HG03175 (cell line): ENCODE measurements at regions not wholly inside any gene's neighbourhood (a gene's known extent, or its start where the extent isn't known, plus 50 kb on each side); places are given as distances from the start of the nearest gene placed in this dataset.
"Not testable (repeated sequence)": the region's sequence is repeated elsewhere in the genome, so short reads cannot be mapped to it uniquely, and the experiment has no call there.

Source experiments
- ATAC-seq: cut with Tn5 transposase; IDR thresholded peaks from one replicate; pipeline ENCODE4 v1.9.1; 2021; ENCODE audit warnings: mild to moderate bottlenecking, moderate library complexity; ENCODE audit not compliant: unreplicated experiment

DNA sequence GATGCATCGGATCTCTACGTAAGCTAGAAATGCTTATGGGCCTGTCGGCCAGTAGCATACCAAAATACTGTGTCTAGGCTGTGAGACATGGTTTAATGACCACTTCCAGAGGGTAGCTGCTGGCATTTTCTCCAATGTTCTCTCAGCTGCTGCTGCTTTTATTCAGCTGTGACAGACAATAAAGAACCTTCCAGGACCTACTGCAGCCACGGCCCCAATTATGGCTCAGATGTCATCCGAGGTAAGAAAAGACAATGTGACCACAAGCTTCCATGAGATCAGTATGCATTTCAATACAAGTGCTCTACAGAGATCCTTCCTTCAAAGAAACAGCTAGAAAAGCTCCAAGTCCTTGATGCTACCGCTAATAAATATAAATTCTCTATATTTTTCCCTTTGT is 256.2 kb downstream of the SDHAF3 start:
- ATAC-seq: no peak

GRCh38 chr7:97377713-97378112 is 260.2 kb downstream of the SDHAF3 start:
- ATAC-seq: no peak

DNA sequence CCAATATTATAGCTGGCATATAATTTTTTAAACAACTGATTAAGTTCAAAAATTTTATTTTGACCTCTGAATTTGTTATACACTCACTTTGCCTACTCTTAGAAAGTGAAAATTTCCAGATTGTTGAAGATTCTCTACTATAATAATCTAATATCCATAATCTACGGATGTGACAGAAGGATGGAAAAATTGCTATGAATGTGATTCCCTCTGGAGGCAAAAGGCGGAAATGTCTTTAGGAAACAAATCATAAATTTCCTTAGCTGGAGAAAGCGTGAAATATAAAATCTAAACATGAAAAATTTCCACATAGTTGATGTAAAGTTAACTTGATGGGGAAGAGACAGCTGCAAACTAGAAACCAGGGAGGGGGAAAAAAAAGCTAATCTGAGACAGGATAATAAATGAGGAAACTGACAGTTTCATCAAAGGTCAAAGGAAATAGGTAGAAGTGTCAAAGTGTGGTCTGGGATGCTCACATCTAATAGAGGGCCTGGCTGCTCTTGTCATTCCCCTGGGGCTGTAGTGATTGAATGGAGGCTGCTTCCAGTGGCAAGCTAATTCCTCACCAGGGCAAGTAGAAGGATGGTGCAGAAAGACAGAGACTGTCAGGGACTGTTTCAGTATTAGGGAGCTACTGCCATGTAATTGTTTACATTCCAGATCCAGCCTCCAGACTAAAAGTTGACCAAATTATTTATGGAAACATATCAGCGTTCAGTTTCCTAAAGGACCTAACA is 264.5 kb downstream of the SDHAF3 start:
- ATAC-seq: no peak

DNA sequence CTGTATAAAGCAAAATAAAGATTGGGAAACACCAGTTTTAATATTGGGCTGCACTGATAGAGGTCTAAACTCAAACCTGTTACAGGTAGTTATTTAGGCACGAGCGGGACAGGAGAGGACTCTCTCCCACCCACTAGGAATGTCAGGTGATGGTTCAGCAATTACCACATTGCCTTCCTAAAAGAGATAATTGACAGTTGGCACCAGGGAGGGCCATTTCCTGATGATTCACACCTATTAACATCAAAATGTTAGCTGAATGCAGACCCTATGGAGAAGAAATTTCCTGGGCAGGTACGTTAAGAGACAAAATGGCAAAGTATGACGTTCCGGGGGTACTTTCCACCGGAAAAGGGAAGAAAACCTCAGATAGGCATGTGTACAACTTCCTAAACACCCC is 272.6 kb downstream of the SDHAF3 start:
- ATAC-seq: no peak

- no peak for ATAC-seq
These were observed 273.6 kb downstream of the SDHAF3 start for GRCh38 chr7:97390915-97391593.

DNA sequence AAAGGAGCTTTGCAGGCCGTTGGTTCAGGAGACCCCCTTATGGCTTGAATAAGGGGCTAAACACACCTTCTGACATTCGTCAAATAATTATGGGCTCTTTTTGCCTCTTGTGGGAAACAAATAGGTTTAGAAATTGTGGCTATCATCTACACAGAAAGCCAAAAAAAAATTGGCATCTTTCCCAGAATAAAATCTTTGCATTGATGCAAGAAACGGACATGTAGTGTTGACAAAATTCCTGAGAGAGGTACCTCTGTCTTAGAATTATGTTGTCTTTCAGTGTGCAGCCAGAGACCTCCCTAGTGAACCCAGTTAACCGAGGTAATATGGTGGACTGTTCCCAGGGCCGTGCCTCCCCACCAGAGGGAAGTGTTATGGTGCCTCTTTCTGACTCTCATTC is 283.9 kb downstream of the SDHAF3 start:
- ATAC-seq: no peak

DNA sequence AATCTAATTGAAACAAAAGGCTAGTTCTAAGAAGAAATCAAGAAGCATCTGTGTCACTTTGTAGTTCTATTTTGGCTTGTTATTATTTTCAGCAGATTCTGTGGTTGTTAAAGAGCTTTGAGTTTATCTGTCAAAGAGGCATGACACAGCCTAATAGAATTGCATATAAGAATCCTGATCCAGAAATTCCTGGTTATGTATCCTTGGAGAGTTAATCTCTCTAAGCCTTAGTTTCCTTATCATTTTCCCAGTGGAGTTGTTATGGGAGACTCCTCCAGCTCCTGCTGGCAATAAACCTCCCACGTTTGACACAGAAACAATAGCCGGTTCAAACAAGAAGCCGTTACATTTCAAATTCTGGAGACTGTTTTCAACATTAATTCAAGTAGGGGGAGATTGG is 288.3 kb downstream of the SDHAF3 start:
- ATAC-seq: no peak

- no peak for ATAC-seq
These were observed 289.6 kb downstream of the SDHAF3 start for GRCh38 chr7:97407106-97407505.

DNA sequence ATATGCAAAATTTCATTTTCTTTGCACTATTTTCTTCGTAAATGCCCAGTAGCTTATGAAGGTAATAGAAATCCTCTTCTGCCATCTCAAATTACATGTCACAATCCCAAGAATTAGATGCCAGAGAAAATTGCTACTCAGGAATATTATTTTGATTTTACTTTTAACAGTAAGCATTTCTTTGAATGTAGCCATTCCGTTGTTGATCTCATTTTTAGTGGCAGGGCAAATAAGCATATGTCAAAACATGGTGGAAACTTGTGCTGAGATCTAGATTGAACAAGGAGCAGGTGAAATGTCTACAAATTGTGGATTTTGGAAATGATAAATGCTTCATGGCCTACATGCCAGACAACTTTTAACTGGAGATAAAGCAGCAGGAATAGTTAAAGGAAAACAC is 291.8 kb downstream of the SDHAF3 start:
- ATAC-seq: no peak

GRCh38 chr7:97418312-97418711 is 300.8 kb downstream of the SDHAF3 start:
- ATAC-seq: no peak

GRCh38 chr7:97419898-97420297 is 302.4 kb downstream of the SDHAF3 start:
- ATAC-seq: no peak

- no peak for ATAC-seq
These were observed 303.9 kb downstream of the SDHAF3 start for GRCh38 chr7:97421307-97421930.

- no peak for ATAC-seq
These were observed 304.5 kb downstream of the SDHAF3 start for GRCh38 chr7:97422046-97422445.

DNA sequence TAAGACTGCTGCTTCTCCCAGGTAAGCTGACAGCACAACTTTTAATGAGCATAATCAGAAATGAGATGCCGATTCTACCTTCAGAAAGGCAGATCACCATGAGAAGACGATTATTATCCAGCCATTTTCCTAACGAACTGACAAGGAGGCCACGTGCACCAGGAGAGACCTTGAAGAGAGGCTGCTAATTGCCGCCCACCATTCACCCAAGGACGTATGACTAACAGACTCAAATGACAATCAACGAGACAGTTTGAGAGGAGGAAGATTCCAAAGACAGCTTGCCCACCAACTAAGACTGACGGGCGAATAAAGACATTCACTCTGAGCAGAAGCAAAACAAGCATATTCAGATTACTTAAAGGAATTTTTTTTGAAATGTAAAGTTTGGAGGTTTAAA is 301.9 kb upstream of the TAC1 start:
- no peak for ATAC-seq

DNA sequence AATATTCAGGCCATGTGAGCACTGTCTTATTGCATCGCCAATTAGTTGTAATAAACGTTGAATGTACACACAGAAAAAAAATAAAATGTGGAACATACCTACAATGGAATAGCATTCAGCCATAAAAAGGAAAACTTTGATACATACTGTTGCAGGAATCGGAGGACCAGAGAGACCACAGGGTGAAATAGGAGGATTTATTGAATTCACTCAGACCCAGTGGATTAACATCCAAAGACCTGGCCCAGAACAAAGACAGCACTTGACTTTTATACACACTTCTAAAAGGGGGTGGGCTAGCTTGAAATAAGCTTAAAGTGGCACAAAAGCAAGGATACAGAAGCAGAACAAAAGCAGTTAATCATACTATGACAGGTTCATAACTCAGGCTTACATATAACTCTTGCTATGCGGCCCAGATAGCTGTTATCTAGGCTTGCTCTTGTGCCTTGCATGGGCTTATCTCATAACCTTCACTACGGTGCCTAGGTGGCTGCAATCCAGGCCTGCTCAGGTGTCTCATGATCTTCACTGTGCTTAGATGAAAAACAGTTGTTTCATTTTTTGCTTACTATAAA is 292.2 kb upstream of the TAC1 start:
- no peak for ATAC-seq

- ATAC-seq: no peak
These were observed 285.5 kb upstream of the TAC1 start for GRCh38 chr7:97446361-97446760.

GRCh38 chr7:97449448-97449847 is 282.4 kb upstream of the TAC1 start:
- not testable (repeated sequence) for ATAC-seq

DNA sequence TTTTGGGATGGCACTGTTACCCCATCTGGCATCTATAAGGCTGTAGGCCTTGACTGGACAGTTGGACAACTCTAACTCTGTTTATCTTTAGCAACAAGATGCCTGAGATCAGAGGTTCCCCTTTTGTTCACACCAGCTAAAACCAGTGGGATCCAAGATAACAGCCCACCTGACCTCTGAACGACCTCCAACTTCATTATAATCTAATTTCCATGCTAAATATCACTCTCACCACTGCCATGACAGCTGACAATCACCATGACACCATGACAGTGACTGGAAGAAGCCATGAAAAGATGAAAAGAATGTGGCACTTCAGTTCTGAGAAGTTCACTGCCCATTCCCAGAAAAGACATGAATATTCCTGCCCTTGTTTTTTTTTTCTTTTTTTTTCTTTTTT is 281.4 kb upstream of the TAC1 start:
- no peak for ATAC-seq

DNA sequence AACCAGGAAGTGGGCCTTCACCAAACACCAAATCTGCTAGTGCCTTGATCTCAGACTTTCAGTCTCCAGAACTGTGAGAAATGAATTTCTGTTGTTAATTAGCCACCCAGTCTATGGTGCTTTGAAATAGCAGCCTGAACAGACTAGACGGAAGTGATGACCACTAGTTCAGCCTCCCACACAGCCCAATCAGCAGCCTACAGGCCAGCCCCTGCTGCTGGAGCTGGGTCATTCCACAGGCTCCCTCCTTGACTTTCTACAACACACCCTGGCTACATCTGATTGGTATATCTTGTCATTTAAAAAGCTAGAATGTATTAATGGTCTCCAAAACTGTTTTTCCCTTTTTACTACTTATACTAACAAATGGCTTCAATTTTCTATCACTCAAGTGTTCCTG is 277.2 kb upstream of the TAC1 start:
- ATAC-seq: no peak

DNA sequence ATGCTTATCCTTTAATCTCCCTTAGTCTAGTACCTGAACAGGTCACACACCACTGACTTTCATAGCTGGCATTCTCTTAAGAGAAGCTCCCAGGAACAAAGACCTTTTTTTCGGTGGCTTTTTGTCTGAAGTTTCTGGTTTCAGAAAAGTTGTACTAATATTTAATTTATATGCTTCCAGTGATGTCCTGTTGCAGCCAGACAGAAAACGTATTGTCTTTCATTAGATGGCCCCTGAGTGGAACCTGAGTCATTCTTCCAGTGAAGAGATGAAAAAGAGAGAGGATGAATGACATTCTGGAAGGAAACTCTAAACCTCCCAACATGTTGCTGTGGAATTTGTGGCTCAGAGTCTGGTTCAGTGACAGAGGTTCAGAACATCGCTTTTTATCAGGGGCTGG is 274.8 kb upstream of the TAC1 start:
- ATAC-seq: no peak

GRCh38 chr7:97460433-97460832 is 271.5 kb upstream of the TAC1 start:
- no peak for ATAC-seq

- no peak for ATAC-seq
These were observed 270.3 kb upstream of the TAC1 start for GRCh38 chr7:97461596-97461995.
